HCT116 (cell line): ENCODE measurements at regions not wholly inside any gene's neighbourhood (a gene's known extent, or its start where the extent isn't known, plus 50 kb on each side); places are given as distances from the start of the nearest gene placed in this dataset.

Experiments used
- CBX3 ChIP-seq: IDR thresholded peaks from 2 replicates; pipeline ENCODE4 v1.6.1; 2012; ENCODE audit warnings: low read depth
- CTCF ChIP-seq, 3 experiments: fragments of 200-600 bp in 1 of 3; sonication (generic) in 1 of 3; IDR thresholded peaks in 2 of 3; conservative IDR thresholded peaks in 1 of 3; 2 replicates each; pipeline ENCODE4 v1.5.1; 2012 to 2017; ENCODE audit warnings: low read depth in 2 of 3, low read length in 2 of 3, antibody characterized with exemption in 1 of 3, borderline replicate concordance in 1 of 3, control low read depth in 1 of 3, mild to moderate bottlenecking in 1 of 3, mixed read lengths in 1 of 3, mixed run types in 1 of 3, moderate library complexity in 1 of 3; ENCODE audit not compliant: insufficient read depth in 1 of 3
- EGR1 ChIP-seq: IDR thresholded peaks from 2 replicates; pipeline ENCODE4 v1.6.1; 2012; ENCODE audit warnings: low read depth
- ELF1 ChIP-seq: IDR thresholded peaks from 2 replicates; pipeline ENCODE4 v1.6.1; 2012; ENCODE audit warnings: low read depth, borderline replicate concordance
- EZH2 ChIP-seq: fragments of 200-600 bp; sonication (generic); IDR thresholded peaks from 2 replicates; pipeline ENCODE4 v1.6.1; 2017; ENCODE audit warnings: antibody characterized with exemption, mixed run types
- EZH2phosphoT487 ChIP-seq: fragments of 200-600 bp; IDR thresholded peaks from 2 replicates; pipeline ENCODE4 v1.6.1; 2018; ENCODE audit warnings: antibody characterized with exemption, borderline replicate concordance
- JUND ChIP-seq: IDR thresholded peaks from 2 replicates; pipeline ENCODE4 v1.6.1; 2012
- POLR2A ChIP-seq: IDR thresholded peaks from 2 replicates; pipeline ENCODE4 v1.7.0; 2011; ENCODE audit warnings: borderline replicate concordance; ENCODE audit not compliant: insufficient read depth, insufficient read length; ENCODE audit errors: extremely low read depth
- POLR2AphosphoS5 ChIP-seq: IDR thresholded peaks from 2 replicates; pipeline ENCODE4 v1.6.1; 2011; ENCODE audit warnings: mild to moderate bottlenecking, low read depth, low read length, moderate library complexity
- SP1 ChIP-seq: IDR thresholded peaks from 2 replicates; pipeline ENCODE4 v1.6.1; 2012; ENCODE audit warnings: low read depth
- TCF7L2 ChIP-seq: IDR thresholded peaks from 2 replicates; pipeline ENCODE4 v1.7.0; 2011; ENCODE audit warnings: borderline replicate concordance, inconsistent platforms; ENCODE audit not compliant: insufficient read depth, insufficient read length; ENCODE audit errors: extremely low read depth
- ZFX ChIP-seq: fragments of 450-650 bp; IDR thresholded peaks from 2 replicates; pipeline ENCODE4 v1.6.1; 2017
- ZNF274 ChIP-seq: fragments of 200-500 bp; sonication (Bioruptor generic); IDR thresholded peaks from 2 replicates; pipeline ENCODE4 v1.6.1; 2014; ENCODE audit warnings: mild to moderate bottlenecking, low read depth, low read length, inconsistent platforms
- TF ChIP-seq, protein P1 (sequence below): IDR thresholded peaks from 2 replicates; pipeline ENCODE4 v1.6.1; 2011; ENCODE audit warnings: mild to moderate bottlenecking, low read length, moderate library complexity; ENCODE audit not compliant: insufficient replicate concordance; ENCODE audit errors: extremely low read depth

- TF ChIP-seq EGR1 (no peak), CTCF (IDR thresholded peaks at IDR 0.05 in 2 of 3, conservative IDR thresholded peaks at IDR 0.05 in 1 of 3; ENCODE audit: borderline replicate concordance in 1 of 3, insufficient read depth in 1 of 3, low read depth in 2 of 3, low read length in 2 of 3) (no peak), POLR2AphosphoS5 (no peak), ZFX (no peak), POLR2A (no peak), EZH2 (no peak), JUND (no peak), ELF1 (no peak), EZH2phosphoT487 (no peak), TCF7L2 (no peak), ZNF274 (no peak), CBX3 (no peak), SP1 (no peak)
- TF ChIP-seq, protein P1, sequence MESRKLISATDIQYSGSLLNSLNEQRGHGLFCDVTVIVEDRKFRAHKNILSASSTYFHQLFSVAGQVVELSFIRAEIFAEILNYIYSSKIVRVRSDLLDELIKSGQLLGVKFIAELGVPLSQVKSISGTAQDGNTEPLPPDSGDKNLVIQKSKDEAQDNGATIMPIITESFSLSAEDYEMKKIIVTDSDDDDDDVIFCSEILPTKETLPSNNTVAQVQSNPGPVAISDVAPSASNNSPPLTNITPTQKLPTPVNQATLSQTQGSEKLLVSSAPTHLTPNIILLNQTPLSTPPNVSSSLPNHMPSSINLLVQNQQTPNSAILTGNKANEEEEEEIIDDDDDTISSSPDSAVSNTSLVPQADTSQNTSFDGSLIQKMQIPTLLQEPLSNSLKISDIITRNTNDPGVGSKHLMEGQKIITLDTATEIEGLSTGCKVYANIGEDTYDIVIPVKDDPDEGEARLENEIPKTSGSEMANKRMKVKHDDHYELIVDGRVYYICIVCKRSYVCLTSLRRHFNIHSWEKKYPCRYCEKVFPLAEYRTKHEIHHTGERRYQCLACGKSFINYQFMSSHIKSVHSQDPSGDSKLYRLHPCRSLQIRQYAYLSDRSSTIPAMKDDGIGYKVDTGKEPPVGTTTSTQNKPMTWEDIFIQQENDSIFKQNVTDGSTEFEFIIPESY, result no peak
Measured at GRCh38 chr5:34503379-34504253, 152.5 kb upstream of the RAI14 start.
